ENCODE measurements at regions not wholly inside any gene's neighbourhood (a gene's known extent, or its start where the extent isn't known, plus 50 kb on each side); places are given as distances from the start of the nearest gene placed in this dataset.

DNA sequence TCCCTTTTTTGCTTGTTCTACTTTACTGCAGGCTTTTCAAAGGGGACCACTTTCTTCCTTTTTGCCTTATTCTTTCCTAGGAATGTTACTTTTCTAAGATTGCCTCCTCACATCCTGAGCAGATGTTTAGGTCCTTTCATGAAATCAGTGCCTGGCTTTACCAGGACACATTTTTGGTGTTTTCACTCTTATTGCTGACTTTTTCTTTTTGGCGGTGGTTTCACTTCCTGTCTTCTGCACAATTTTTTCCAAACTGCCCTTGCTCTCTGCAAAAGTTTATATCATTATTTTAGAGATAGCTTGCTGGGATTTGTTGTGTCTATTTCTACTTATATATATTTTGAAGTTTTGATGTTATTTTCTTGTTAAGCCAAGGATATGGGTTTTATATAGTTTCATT lies 332.2 kb upstream of the MTPN start:
- no peak overlapping the region for H3K27ac ChIP-seq
- H3K4me3 ChIP-seq = no peak overlapping the region
- peaks cover 0 to 35% (median 8%) of the 10 kb centered on the region in 11 donors for H3K9me3 ChIP-seq
- no peaks in the 10 kb centered on the region for H3K4me1 ChIP-seq
- intact Hi-C loops (cut with DNase I) = no loop called here
- ATAC-seq (no peak), DNase-seq (no peak)
- no peaks in the 10 kb centered on the region for H3K27me3 ChIP-seq
- no peaks in the 10 kb centered on the region for H3K36me3 ChIP-seq
- WGBS, 2 donors = 50 to 83% methylated on average over 1 of the region's 1 CpG
- TF ChIP-seq, protein P1, sequence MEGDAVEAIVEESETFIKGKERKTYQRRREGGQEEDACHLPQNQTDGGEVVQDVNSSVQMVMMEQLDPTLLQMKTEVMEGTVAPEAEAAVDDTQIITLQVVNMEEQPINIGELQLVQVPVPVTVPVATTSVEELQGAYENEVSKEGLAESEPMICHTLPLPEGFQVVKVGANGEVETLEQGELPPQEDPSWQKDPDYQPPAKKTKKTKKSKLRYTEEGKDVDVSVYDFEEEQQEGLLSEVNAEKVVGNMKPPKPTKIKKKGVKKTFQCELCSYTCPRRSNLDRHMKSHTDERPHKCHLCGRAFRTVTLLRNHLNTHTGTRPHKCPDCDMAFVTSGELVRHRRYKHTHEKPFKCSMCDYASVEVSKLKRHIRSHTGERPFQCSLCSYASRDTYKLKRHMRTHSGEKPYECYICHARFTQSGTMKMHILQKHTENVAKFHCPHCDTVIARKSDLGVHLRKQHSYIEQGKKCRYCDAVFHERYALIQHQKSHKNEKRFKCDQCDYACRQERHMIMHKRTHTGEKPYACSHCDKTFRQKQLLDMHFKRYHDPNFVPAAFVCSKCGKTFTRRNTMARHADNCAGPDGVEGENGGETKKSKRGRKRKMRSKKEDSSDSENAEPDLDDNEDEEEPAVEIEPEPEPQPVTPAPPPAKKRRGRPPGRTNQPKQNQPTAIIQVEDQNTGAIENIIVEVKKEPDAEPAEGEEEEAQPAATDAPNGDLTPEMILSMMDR (IDR thresholded peaks at IDR 0.05) = no peak

DNA sequence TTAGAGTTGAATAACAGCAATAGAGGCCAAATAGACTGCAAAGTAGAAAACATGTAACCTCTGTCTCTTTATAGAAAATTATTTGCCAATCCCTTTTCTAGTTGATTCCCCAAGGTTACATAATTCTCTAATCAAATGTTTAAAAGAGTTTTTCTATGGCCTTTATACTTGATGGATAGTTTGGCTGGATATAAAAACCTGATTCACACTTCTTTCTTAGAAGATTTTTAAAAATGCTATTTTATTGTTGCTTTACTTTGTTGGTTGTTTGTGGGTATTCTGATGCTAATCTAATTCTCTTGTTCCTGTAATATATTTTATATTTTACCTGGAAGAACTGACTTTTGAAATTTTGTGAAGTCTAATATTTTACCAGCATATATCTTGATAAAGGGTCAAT lies 331.1 kb upstream of the MTPN start:
- DNase-seq (no peak), ATAC-seq (no peak)
- Histone ChIP-seq H3K4me3 (no peak overlapping the region), H3K4me1 (no peaks in the 10 kb centered on the region), H3K9me3 (peaks cover 0 to 36% (median 8%) of the 10 kb centered on the region in 11 donors), H3K27me3 (no peaks in the 10 kb centered on the region), H3K36me3 (no peaks in the 10 kb centered on the region), H3K27ac (no peak overlapping the region)
- intact Hi-C loops (cut with DNase I) = no loop called here
- TF ChIP-seq, protein P1 (IDR thresholded peaks at IDR 0.05) = no peak

DNA sequence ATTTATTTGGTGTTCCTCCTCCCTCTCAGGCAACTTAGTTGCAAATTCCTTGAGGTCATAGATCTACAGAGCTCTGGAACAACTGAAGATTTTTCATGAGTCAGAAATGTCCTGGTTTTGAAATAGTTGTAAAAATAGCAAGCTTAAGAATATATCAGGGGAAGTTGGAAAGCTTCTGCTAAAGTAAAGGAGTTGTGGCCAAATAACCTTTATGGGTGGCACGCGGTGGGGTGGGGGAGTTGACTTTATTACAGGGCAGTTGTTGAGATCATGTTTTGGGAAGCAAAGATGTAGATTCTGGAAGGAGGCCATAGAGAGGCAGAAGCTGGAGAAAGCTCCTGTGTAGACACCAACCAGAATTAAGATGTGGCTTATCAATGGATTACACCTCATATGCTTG lies 326.0 kb upstream of the MTPN start:
- ATAC-seq = peak in 1 of 8 donors; percentile 16
- Histone ChIP-seq H3K27ac (no peak overlapping the region), H3K27me3 (no peaks in the 10 kb centered on the region), H3K36me3 (no peaks in the 10 kb centered on the region), H3K4me3 (no peak overlapping the region), H3K9me3 (peaks cover 0 to 26% (median 1%) of the 10 kb centered on the region in 11 donors), H3K4me1 (no peaks in the 10 kb centered on the region)
- intact Hi-C loops (cut with DNase I) = no loop called here
- TF ChIP-seq, protein P1 (IDR thresholded peaks at IDR 0.05) = no peak
- 94 to 96% methylated on average over 2 of the region's 2 CpGs for WGBS, 2 donors
- no peak for DNase-seq

DNA sequence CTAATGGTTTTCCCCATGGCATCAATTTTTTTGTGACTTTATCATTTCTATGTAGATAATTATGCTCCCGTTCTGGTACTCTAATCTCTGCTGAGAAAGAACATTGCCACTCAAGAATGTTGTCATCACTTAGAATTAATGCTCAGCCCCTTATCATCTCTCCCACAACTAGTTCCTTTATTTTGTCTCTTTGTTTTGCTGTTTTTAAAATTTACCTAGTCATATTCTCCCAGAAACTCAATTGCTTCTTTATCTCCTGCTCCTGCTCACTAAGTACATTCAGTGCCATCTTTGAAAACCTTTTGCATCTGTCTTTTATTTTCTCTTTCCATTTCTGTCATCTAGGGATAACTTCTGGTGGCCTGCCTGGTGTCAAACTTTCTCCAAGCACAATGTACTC lies 324.9 kb upstream of the MTPN start:
- H3K4me3 ChIP-seq = no peak overlapping the region
- no peaks in the 10 kb centered on the region for H3K36me3 ChIP-seq
- ATAC-seq (no peak), DNase-seq (no peak)
- H3K27ac ChIP-seq = no peak overlapping the region
- no peaks in the 10 kb centered on the region for H3K4me1 ChIP-seq
- H3K9me3 ChIP-seq = peaks cover 0 to 18% (median 0%) of the 10 kb centered on the region in 11 donors
- intact Hi-C loops (cut with DNase I) = no loop called here
- H3K27me3 ChIP-seq = no peaks in the 10 kb centered on the region
- TF ChIP-seq, protein P1 (IDR thresholded peaks at IDR 0.05) = no peak
- WGBS, 2 donors = 8 to 26% methylated on average over 1 of the region's 1 CpG

DNA sequence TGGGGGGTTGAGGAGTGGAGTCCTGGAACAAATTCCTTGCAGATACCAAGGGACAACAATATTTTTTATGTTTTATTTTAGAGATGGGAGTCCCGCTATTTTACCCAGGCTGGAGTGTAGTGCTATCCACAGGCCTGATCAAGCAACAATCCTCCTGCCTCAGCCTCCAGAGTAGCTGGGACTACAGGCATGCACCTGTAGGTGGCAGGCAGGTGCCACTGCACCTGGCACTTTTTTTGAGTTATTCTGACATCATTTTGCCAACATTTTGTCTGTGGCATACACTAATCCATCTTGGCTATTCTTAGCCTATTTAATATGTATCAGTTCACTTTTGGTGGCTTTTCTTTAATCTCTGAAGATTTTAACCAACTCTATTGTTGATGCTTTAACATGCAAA lies 317.8 kb upstream of the MTPN start:
- TF ChIP-seq, protein P1 (IDR thresholded peaks at IDR 0.05) = no peak

More for the DNA sequence above, 317.8 kb upstream of the MTPN start:
- DNase-seq (no peak), ATAC-seq (no peak)
- Histone ChIP-seq H3K9me3 (peaks cover 0 to 5% (median 0%) of the 10 kb centered on the region in 11 donors), H3K27me3 (no peaks in the 10 kb centered on the region), H3K4me3 (no peak overlapping the region), H3K27ac (no peak overlapping the region), H3K36me3 (no peaks in the 10 kb centered on the region), H3K4me1 (no peaks in the 10 kb centered on the region)
- intact Hi-C loops (cut with DNase I) = no loop called here
- WGBS, 2 donors = 98 to 100% methylated on average over 1 of the region's 1 CpG
